ENCODE measurements at regions not wholly inside any gene's neighbourhood (a gene's known extent, or its start where the extent isn't known, plus 50 kb on each side); places are given as distances from the start of the nearest gene placed in this dataset.

DNA sequence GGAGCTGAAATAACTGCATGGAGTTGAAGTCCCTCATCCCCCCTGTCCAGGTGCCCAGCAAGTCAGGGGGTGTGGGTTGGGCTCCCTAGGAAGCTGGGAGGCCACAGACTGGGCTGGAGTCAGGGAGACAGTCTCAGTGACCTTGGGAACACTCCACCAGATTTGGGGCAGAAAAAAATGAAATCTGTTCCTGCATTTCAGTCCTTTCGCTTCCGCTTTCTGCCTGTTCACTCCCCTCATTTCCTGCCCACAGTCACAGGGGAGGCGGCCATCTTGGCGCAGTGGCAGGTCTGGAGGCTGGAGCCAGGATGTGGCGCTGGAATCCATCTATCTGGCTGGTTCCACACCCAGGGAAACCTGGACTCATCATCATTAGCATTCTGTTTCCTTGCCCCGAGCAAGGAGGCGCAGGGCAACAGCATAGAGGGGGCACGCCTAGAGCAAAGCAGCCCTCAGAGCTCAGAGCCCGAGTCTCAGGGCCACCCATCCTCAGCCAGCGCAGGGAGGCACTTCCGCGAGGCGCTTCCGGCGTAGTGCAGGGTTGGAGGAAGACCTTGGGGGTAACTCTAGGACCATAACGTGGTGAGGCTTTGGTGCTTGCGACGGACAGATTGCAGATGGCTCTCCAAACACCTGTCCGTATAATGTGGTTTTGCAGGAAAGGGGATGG lies 86.2 kb upstream of the HSPA9 start:
- TF ChIP-seq, protein P1, sequence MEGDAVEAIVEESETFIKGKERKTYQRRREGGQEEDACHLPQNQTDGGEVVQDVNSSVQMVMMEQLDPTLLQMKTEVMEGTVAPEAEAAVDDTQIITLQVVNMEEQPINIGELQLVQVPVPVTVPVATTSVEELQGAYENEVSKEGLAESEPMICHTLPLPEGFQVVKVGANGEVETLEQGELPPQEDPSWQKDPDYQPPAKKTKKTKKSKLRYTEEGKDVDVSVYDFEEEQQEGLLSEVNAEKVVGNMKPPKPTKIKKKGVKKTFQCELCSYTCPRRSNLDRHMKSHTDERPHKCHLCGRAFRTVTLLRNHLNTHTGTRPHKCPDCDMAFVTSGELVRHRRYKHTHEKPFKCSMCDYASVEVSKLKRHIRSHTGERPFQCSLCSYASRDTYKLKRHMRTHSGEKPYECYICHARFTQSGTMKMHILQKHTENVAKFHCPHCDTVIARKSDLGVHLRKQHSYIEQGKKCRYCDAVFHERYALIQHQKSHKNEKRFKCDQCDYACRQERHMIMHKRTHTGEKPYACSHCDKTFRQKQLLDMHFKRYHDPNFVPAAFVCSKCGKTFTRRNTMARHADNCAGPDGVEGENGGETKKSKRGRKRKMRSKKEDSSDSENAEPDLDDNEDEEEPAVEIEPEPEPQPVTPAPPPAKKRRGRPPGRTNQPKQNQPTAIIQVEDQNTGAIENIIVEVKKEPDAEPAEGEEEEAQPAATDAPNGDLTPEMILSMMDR (IDR thresholded peaks at IDR 0.05; ENCODE audit: borderline replicate concordance), result no peak
- H3K9me3 ChIP-seq (replicated peaks), result no peaks in the 10 kb centered on the region
- no peaks in the 10 kb centered on the region for H3K36me3 ChIP-seq
- no peak for DNase-seq
- no peak overlapping the region for H3K4me3 ChIP-seq
- no peaks in the 10 kb centered on the region for H3K27me3 ChIP-seq (ENCODE audit: low read depth)
- H3K4me1 ChIP-seq, result peaks cover 63% of the 10 kb centered on the region
- intact Hi-C loops (cut with micrococcal nuclease), result no loop called here
- H3K27ac ChIP-seq (replicated peaks), result no peak overlapping the region

GRCh38 chr5:138660051-138660572 lies 84.9 kb upstream of the HSPA9 start:
- Histone ChIP-seq H3K27ac (replicated peaks) (no peak overlapping the region), H3K9me3 (replicated peaks) (no peaks in the 10 kb centered on the region), H3K36me3 (no peaks in the 10 kb centered on the region), H3K27me3 (ENCODE audit: low read depth) (no peaks in the 10 kb centered on the region), H3K4me1 (peaks cover 56% of the 10 kb centered on the region), H3K4me3 (no peak overlapping the region)
- no peak for DNase-seq
- TF ChIP-seq, protein P1 (IDR thresholded peaks at IDR 0.05; ENCODE audit: borderline replicate concordance), result no peak
- intact Hi-C loops (cut with micrococcal nuclease), result no loop called here

DNA sequence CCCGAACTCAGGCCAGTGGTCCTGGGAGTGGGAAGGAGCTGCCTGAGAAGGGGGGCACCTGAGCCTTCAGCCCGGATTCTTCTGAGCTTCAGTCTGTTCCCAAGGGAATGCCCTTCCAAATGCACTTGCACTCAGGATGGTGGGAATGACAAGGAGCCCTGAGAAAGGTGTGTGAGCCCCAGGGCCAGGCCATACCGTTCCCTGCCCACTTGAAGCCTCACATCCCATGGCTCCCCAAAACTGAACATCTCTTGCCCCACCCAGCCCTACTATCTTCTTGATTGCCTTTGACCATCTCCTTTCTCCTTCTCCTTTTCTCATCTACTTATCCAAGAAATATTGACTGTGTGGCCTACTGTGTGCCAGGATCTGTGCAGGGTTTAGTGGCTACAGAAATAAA lies 84.4 kb upstream of the HSPA9 start:
- TF ChIP-seq, protein P1 (IDR thresholded peaks at IDR 0.05; ENCODE audit: borderline replicate concordance), result no peak
- intact Hi-C loops (cut with micrococcal nuclease), result no loop called here
- Histone ChIP-seq H3K36me3 (no peaks in the 10 kb centered on the region), H3K27ac (replicated peaks) (no peak overlapping the region), H3K4me1 (peaks cover 50% of the 10 kb centered on the region), H3K4me3 (no peak overlapping the region), H3K27me3 (ENCODE audit: low read depth) (no peaks in the 10 kb centered on the region), H3K9me3 (replicated peaks) (no peaks in the 10 kb centered on the region)
- DNase-seq, result no peak

DNA sequence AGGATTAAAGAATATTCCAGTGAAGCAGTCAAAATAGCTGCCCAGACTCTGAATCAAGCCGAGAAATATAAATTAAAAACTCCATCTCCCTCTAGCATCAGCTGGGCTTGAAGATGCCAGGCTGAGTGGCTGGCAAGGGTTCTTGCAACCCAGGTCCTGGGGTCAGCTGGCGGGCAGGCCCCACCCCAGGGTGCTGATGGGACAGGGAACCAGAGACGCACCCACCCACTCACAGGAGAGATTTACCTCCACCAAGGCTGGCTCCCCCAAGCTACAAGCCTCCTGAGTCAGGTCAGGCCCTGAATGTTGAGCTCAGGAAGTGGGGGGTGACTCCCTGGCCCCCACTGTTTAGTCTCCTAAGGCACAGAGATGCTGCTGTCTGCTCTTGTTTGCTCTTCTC lies 83.9 kb upstream of the HSPA9 start:
- H3K9me3 ChIP-seq (replicated peaks), result no peaks in the 10 kb centered on the region
- peaks cover 46% of the 10 kb centered on the region for H3K4me1 ChIP-seq
- DNase-seq, result no peak
- intact Hi-C loops (cut with micrococcal nuclease), result no loop called here
- H3K27me3 ChIP-seq (ENCODE audit: low read depth), result no peaks in the 10 kb centered on the region
- TF ChIP-seq, protein P1 (IDR thresholded peaks at IDR 0.05; ENCODE audit: borderline replicate concordance), result no peak
- H3K27ac ChIP-seq (replicated peaks), result no peak overlapping the region
- no peaks in the 10 kb centered on the region for H3K36me3 ChIP-seq
- H3K4me3 ChIP-seq, result no peak overlapping the region

DNA sequence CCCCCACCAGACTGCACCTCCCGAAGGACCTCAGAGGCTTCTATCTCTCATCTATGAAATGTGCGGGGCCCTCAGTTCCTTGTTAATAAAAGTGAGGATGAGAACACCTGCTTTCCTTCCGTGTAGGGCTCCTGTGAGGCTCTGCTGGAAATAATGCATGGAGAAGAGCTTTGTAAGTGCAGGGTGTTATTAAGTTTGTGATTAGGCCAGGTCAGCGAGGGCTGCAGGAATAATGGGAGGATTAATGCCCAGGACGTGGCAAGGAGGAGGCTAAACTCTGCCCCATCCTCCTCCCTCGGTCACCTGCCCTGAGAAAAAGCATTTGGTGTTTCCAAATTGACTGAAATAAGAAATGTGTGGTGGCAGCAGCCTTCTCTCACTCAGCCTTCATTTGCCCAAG lies 83.5 kb upstream of the HSPA9 start:
- Histone ChIP-seq H3K27me3 (ENCODE audit: low read depth) (no peaks in the 10 kb centered on the region), H3K27ac (replicated peaks) (no peak overlapping the region), H3K36me3 (no peaks in the 10 kb centered on the region), H3K4me3 (no peak overlapping the region), H3K4me1 (peaks cover 42% of the 10 kb centered on the region), H3K9me3 (replicated peaks) (no peaks in the 10 kb centered on the region)
- intact Hi-C loops (cut with micrococcal nuclease), result no loop called here
- DNase-seq, result no peak
- TF ChIP-seq, protein P1 (IDR thresholded peaks at IDR 0.05; ENCODE audit: borderline replicate concordance), result no peak
